HG02852 (cell line): ENCODE measurements at regions not wholly inside any gene's neighbourhood (a gene's known extent, or its start where the extent isn't known, plus 50 kb on each side); places are given as distances from the start of the nearest gene placed in this dataset.
A peak's percentile ranks its signal among the peaks of the same experiment; 100 is the strongest.
"Not testable (repeated sequence)": the region's sequence is repeated elsewhere in the genome, so short reads cannot be mapped to it uniquely, and the experiment has no call there.

Experiments used
- ATAC-seq: cut with Tn5 transposase; IDR thresholded peaks from one replicate; pipeline ENCODE4 v1.9.1; 2021; ENCODE audit warnings: mild to moderate bottlenecking, moderate library complexity; ENCODE audit not compliant: unreplicated experiment

GRCh38 chr3:153785901-153786300 is 335.3 kb upstream of the ARHGEF26 start:
- ATAC-seq: no peak

DNA sequence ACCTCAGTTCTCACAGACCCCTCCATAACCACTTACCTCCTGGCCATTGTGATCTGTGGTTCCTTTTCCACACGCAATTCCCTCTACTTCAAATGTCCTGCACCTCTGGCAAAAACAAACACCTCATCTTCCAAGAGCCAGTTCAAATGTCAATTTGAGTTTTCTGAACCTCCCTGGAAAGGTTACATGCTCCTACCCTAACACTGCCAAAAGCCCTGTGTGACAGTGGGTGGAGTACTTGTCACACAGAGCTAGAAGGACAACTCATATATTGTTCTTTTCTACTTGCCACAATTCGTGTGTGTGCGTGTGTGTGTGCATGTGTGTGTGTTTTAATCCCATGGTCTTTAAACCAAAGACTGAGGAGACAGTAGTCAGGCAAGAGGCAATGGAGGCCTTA is 331.8 kb upstream of the ARHGEF26 start:
- no peak for ATAC-seq

DNA sequence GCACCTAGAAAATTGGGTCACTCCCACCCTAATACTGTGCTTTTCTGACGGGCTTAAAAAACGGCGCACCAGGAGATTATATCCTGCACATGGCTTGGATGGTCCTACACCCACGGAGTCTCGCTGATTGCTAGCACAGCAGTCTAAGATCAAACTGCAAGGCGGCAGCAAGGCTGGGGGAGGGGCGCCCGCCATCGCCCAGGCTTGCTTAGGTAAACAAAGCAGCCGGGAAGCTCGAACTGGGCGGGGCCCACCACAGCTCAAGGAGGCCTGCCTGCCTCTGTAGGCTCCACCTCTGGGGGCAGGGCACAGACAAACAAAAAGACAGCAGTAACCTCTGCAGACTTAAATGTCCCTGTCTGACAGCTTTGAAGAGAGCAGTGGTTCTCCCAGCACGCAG is 324.1 kb upstream of the ARHGEF26 start:
- not testable (repeated sequence) for ATAC-seq

- no peak for ATAC-seq
Measured at GRCh38 chr3:153809097-153809496, 312.1 kb upstream of the ARHGEF26 start.

DNA sequence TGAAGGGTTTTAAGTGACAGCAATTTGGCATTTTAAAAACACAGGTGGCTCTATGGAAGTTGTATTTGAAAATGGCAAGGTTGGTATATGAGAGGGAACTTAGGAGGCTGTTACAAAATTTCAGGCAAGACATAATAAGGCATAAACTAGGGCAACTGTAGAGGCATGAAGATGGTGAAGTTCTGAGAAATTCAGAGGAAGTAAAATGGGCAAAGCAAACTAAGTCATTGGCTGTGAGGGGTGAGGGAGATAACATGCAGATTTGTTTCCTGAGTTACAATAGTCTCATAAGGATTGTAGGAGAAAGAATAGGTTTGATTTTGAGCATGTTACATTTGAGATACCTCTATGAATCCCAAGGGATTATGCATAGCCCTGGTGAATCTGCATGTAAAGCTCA is 302.9 kb upstream of the ARHGEF26 start:
- ATAC-seq: no peak

GRCh38 chr3:153820035-153820434 is 301.2 kb upstream of the ARHGEF26 start:
- no peak for ATAC-seq

- not testable (repeated sequence) for ATAC-seq
Measured at GRCh38 chr3:153828346-153828745, 292.8 kb upstream of the ARHGEF26 start.

- no peak for ATAC-seq
Measured at GRCh38 chr3:153829606-153830170, 291.5 kb upstream of the ARHGEF26 start.

DNA sequence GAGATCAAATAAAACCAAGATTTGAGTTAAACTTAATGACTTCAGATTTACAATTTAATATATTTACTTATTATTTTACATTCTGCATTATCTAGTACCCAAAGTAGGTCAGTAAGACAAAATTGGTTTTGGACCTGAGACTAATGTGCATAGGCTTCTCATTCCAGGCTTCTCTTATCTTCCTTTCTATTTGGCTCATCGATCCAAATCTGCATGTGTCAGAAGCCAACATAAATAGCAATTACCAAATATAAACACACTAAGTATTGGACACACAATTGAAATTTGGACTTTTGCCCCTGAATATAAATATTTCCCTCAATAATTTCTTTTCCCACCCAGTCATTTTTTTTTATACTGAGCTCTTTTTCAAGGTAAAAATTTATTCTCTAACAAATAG is 290.6 kb upstream of the ARHGEF26 start:
- ATAC-seq: no peak

DNA sequence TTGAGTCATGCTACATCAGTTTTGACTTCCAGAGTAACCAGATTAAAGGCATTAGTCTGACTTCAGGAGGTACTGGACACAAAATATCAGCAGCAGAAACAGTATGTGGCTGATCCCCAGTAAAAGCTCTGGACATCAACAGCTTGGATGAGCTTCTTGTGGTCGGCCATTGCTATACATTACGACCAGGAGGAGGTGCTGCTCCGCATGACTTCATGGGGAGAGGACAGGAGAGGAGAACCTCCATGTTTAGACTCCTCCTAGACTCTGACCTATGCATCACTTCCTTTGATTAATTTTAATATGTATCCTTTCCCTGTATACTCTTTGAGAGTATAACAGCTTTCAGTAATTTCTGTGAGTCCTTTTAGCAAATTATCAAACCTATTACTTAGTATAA is 285.6 kb upstream of the ARHGEF26 start:
- peak; percentile 48 for ATAC-seq

- ATAC-seq: no peak
Measured at GRCh38 chr3:153840487-153840886, 280.7 kb upstream of the ARHGEF26 start.

- ATAC-seq: no peak
Measured at GRCh38 chr3:153843994-153844393, 277.2 kb upstream of the ARHGEF26 start.

- no peak for ATAC-seq
Measured at GRCh38 chr3:153845311-153845710, 275.9 kb upstream of the ARHGEF26 start.

DNA sequence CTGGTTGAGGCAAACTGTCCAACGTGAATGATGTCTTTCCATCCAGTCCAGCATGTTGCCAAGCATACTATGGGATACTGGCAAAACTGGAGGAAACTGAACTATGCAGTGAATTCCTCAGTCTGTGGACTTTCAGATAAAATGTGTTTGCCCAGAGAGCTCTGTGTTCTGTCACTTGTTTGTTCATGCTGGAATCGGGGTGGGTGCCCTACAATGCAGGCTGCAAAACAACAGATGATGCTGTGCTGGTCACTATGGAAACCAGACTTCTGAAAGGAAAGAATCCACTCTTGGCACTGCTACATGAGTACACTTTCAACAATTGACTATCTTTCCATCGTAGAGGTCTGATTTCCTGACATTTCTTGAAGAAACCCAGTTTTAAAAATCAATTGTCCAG is 272.5 kb upstream of the ARHGEF26 start:
- no peak for ATAC-seq

DNA sequence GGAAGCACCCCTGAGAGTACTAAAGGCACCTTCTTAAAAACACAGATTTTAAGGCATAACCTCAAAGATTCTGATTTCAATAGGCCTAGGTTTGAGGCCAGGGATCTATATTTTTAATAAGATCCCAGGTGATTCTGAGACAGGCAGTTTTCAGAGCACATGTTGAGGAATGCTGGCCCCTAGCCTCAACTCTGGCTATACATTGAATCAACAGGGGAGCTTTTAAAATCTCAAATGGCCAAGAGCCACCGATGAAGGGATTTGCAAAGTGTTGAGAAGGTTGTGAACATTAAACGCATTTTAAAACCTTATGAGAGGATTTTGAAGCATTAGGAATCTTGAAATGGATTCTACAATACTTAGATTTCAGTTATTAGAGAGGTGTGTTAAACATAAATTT is 268.8 kb upstream of the ARHGEF26 start:
- ATAC-seq: no peak

DNA sequence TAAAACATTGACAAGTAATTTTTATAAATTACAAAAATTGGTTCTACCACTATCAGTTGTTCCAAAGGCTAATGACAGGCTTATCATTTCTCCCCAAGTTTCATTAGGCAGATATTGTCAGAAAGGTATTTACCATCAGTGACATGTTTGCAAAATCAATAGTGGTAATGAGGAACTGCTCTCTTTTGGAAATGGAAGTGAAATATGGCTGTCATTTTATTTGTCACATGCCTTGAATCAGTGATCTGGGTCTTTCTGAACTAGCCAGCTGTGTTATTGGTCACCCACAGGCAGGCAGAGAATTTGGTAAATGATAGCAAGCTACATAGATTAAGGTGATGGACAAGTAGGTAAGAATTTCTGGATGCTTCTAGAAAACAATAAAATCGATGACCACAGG is 268.0 kb upstream of the ARHGEF26 start:
- no peak for ATAC-seq

- no peak for ATAC-seq
Measured at GRCh38 chr3:153855772-153856171, 265.4 kb upstream of the ARHGEF26 start.

GRCh38 chr3:153856932-153857331 is 264.3 kb upstream of the ARHGEF26 start:
- no peak for ATAC-seq

DNA sequence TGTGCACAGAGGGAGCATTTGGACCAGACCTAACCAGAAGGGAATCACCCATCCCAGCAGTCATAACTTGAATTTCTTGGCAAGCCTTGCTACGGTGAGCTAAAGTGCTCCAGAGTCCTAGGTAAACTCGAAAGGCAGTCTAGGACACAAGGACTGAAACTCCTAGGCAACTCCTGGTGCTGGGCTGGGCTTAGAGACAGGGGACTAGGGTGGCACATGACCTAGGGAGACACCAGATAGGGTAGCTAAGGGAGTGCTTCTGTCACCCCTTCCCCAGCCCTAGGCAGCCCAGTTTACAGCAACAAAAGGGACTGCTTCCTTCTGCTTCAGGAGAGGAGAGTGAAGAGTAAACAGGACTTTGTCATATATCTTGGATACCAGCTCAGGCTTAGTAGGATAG is 256.4 kb upstream of the ARHGEF26 start:
- no peak for ATAC-seq

- ATAC-seq: no peak
Measured at GRCh38 chr3:153866901-153867300, 254.3 kb upstream of the ARHGEF26 start.

GRCh38 chr3:153874348-153874747 is 246.8 kb upstream of the ARHGEF26 start:
- ATAC-seq: not testable (repeated sequence)

DNA sequence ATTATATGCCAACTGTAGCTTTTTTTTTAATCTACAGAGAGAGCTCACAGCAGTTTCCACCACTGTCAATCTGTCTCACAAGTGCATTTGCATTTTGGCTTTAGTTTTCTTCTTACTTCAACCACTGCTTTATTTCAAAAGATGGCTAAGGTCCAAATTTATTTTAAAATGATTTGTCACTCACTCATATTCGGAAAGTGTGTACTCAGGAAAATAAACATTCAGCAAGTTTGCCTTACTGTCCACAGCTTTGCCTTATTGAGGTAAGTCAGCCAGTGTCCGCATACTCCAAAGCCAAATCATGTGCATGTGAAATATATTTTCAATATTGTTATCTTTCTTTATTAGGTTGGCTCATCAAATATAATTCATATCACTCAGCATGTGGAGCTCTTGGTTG is 240.7 kb upstream of the ARHGEF26 start:
- ATAC-seq: no peak

GRCh38 chr3:153881201-153881600 is 240.0 kb upstream of the ARHGEF26 start:
- ATAC-seq: no peak
